HepG2 (cell line): ENCODE measurements at regions not wholly inside any gene's neighbourhood (a gene's known extent, or its start where the extent isn't known, plus 50 kb on each side); places are given as distances from the start of the nearest gene placed in this dataset.

ENCODE experiments used
- ATM ChIP-seq: fragments of 450-650 bp; IDR thresholded peaks from 2 replicates; pipeline ENCODE4 v1.7.1; 2017; ENCODE audit warnings: mild to moderate bottlenecking, borderline replicate concordance
- CEBPG ChIP-seq: IDR thresholded peaks from 2 replicates; pipeline ENCODE4 v1.6.1; 2016
- CENPX ChIP-seq: sonication (generic); formaldehyde crosslinking; IDR thresholded peaks from 2 replicates; pipeline ENCODE4 v1.9.0; 2021; ENCODE audit warnings: mild to moderate bottlenecking, missing genetic modification reagents, moderate library complexity
- DDIT3 ChIP-seq: sonication (generic); formaldehyde crosslinking; IDR thresholded peaks from 2 replicates; pipeline ENCODE4 v1.4.0; 2020; ENCODE audit warnings: mild to moderate bottlenecking, missing genetic modification reagents
- GABPA ChIP-seq, 2 experiments: IDR thresholded peaks; 2 replicates each; pipeline ENCODE4 v1.6.1; 2011 to 2016; ENCODE audit warnings: low read depth in 2 of 2, low read length in 1 of 2, missing biosample characterization in 1 of 2, missing genetic modification characterization in 1 of 2
- GLMP ChIP-seq: sonication (generic); formaldehyde crosslinking; IDR thresholded peaks from 2 replicates; pipeline ENCODE4 v1.9.0; 2021; ENCODE audit warnings: missing genetic modification reagents, mild to moderate bottlenecking, borderline replicate concordance
- HINFP ChIP-seq: sonication (generic); formaldehyde crosslinking; IDR thresholded peaks from 2 replicates; pipeline ENCODE4 v1.4.0; 2020; ENCODE audit warnings: low read depth, mild to moderate bottlenecking, missing genetic modification reagents
- KLF12 ChIP-seq: sonication (generic); formaldehyde crosslinking; IDR thresholded peaks from 2 replicates; pipeline ENCODE4 v1.4.0; 2020; ENCODE audit warnings: missing genetic modification reagents, borderline replicate concordance
- NCOA1 ChIP-seq: sonication (generic); formaldehyde crosslinking; IDR thresholded peaks from 2 replicates; pipeline ENCODE4 v1.9.0; 2021; ENCODE audit warnings: missing genetic modification reagents
- PCBP1 ChIP-seq: fragments of 200-400 bp; formaldehyde crosslinking; IDR thresholded peaks from 2 replicates; pipeline ENCODE4 v1.6.1; 2017; ENCODE audit warnings: mild to moderate bottlenecking, low read depth, low read length, borderline replicate concordance
- PLSCR1 ChIP-seq: sonication (generic); formaldehyde crosslinking; IDR thresholded peaks from 2 replicates; pipeline ENCODE4 v1.5.0; 2020; ENCODE audit warnings: missing genetic modification reagents, mild to moderate bottlenecking, borderline replicate concordance
- POLR2AphosphoS5 ChIP-seq: IDR thresholded peaks from 2 replicates; pipeline ENCODE4 v1.6.1; 2012; ENCODE audit warnings: low read depth, low read length
- RAD51 ChIP-seq: fragments of 450-650 bp; IDR thresholded peaks from 2 replicates; pipeline ENCODE4 v1.6.1; 2016; ENCODE audit warnings: borderline replicate concordance
- SAFB2 ChIP-seq: sonication (generic); formaldehyde crosslinking; IDR thresholded peaks from 2 replicates; pipeline ENCODE4 v1.5.1; 2020; ENCODE audit warnings: missing genetic modification reagents, low read depth, mild to moderate bottlenecking, borderline replicate concordance
- SP1 ChIP-seq, 2 experiments: fragments of 450-650 bp in 1 of 2; sonication (generic) in 1 of 2; formaldehyde crosslinking in 1 of 2; IDR thresholded peaks; 2 replicates each; pipeline versions ENCODE4 v1.4.0 to v1.6.1; 2016 to 2020; ENCODE audit warnings: missing genetic modification reagents in 1 of 2
- TAF1 ChIP-seq: sonication (generic); formaldehyde crosslinking; IDR thresholded peaks from 2 replicates; pipeline ENCODE4 v1.4.0; 2020; ENCODE audit warnings: missing genetic modification reagents
- TERF1 ChIP-seq: sonication (generic); formaldehyde crosslinking; IDR thresholded peaks from 2 replicates; pipeline ENCODE4 v1.8.0; 2022; ENCODE audit warnings: mild to moderate bottlenecking, missing genetic modification reagents, moderate library complexity
- ZFP1 ChIP-seq: IDR thresholded peaks from 2 replicates; pipeline ENCODE4 v1.6.1; 2016
- ZFP41 ChIP-seq: sonication (generic); formaldehyde crosslinking; IDR thresholded peaks from 2 replicates; pipeline ENCODE4 v1.4.0; 2020; ENCODE audit warnings: mild to moderate bottlenecking, missing genetic modification reagents, borderline replicate concordance
- ZNF205 ChIP-seq: IDR thresholded peaks from 2 replicates; pipeline ENCODE4 v1.6.1; 2018; ENCODE audit warnings: missing biosample characterization, missing genetic modification reagents
- ZNF446 ChIP-seq: sonication (generic); formaldehyde crosslinking; IDR thresholded peaks from 2 replicates; pipeline ENCODE4 v1.5.0; 2020; ENCODE audit warnings: mild to moderate bottlenecking, missing genetic modification reagents
- ZNF670 ChIP-seq: sonication (generic); formaldehyde crosslinking; IDR thresholded peaks from 2 replicates; pipeline ENCODE4 v1.8.0; 2022; ENCODE audit warnings: mild to moderate bottlenecking, missing genetic modification reagents, borderline replicate concordance
- ZNF724P ChIP-seq: sonication (generic); formaldehyde crosslinking; IDR thresholded peaks from 2 replicates; pipeline ENCODE4 v1.8.0; 2022; ENCODE audit warnings: missing genetic modification reagents, borderline replicate concordance
- TF ChIP-seq, protein P1 (sequence below): sonication (generic); formaldehyde crosslinking; IDR thresholded peaks from 2 replicates; pipeline ENCODE4 v1.5.1; 2020; ENCODE audit warnings: missing genetic modification reagents, mild to moderate bottlenecking, borderline replicate concordance

DNA sequence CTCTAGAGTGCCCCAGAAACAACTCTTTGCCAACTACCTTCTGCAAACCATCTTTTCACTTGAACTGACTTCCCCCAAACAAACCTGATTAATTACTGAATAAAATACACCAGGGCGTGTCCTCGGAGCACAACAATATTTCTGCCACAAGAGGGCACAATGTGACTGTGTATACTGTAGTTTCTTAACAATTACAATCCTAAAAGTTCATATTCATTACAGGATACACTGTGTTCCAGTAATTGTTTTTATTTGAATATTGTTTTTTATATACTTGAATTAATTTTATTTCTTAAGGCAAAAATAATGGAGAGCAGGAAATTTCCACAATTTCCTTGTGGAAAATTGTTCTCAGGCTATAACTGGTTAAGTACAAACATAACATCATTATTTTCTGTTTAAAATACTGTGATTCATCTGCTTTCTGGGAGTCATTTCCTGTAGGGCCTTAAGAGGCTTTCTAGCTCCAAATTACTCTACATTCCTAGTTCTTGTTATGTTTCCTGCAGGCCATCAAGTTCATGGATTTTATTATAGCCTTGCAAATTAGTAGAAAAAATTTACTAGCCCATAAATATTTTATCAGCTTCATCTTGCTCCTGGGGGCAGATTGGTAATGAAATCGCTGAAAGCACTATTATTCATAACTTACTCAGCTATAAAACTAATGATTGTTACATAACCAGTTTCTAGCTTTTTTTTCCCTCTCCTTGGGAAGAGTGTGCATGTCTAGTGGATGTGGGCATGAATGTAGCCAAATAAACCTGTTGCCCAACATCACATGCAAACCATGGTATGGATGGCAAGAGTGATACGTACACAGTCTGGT lies 51.9 kb upstream of the SLC22A16 start (continued):
- TF ChIP-seq RAD51: no peak
- no peak for TF ChIP-seq PCBP1
- peak; percentile 66; the same call in 1 of the 2 replicates for TF ChIP-seq KLF12
- TF ChIP-seq DDIT3 (CRISPR knock-in tag): no peak
- TF ChIP-seq ZFP1 (CRISPR knock-in tag): 0 out of 2 replicates have a peak, but pooled peaks have one; percentile 39
- TF ChIP-seq SAFB2 (CRISPR knock-in tag): no peak
- no peak for TF ChIP-seq ATM
- no peak for TF ChIP-seq TAF1 (CRISPR knock-in tag)
- no peak for TF ChIP-seq ZNF724P
- no peak for TF ChIP-seq TERF1 (CRISPR knock-in tag)
- TF ChIP-seq ZFP41 (CRISPR knock-in tag): no peak
- TF ChIP-seq CEBPG: no peak
- TF ChIP-seq, protein P1, sequence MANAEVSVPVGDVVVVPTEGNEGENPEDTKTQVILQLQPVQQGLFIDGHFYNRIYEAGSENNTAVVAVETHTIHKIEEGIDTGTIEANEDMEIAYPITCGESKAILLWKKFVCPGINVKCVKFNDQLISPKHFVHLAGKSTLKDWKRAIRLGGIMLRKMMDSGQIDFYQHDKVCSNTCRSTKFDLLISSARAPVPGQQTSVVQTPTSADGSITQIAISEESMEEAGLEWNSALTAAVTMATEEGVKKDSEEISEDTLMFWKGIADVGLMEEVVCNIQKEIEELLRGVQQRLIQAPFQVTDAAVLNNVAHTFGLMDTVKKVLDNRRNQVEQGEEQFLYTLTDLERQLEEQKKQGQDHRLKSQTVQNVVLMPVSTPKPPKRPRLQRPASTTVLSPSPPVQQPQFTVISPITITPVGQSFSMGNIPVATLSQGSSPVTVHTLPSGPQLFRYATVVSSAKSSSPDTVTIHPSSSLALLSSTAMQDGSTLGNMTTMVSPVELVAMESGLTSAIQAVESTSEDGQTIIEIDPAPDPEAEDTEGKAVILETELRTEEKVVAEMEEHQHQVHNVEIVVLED (CRISPR knock-in tag): no peak
- TF ChIP-seq ZNF670 (CRISPR knock-in tag): 0 out of 2 replicates have a peak, but pooled peaks have one; percentile 40
- TF ChIP-seq GLMP: no peak
- TF ChIP-seq SP1 (IDR thresholded peaks at IDR 0.05): no peak
- TF ChIP-seq SP1 (CRISPR knock-in tag; IDR thresholded peaks at IDR 0.05): no peak
- no peak for TF ChIP-seq PLSCR1 (CRISPR knock-in tag)
- TF ChIP-seq POLR2AphosphoS5: no peak
- no peak for TF ChIP-seq ZNF205 (CRISPR knock-in tag)
- TF ChIP-seq HINFP: no peak
- TF ChIP-seq NCOA1 (CRISPR knock-in tag): no peak
- no peak for TF ChIP-seq CENPX (CRISPR knock-in tag)
- no peak for TF ChIP-seq ZNF446 (CRISPR knock-in tag)
- no peak for TF ChIP-seq GABPA (IDR thresholded peaks at IDR 0.05; ENCODE audit: low read depth, low read length)
- no peak for TF ChIP-seq GABPA (CRISPR knock-in tag; IDR thresholded peaks at IDR 0.05; ENCODE audit: low read depth)
